GM21576 (cell line): ENCODE measurements at regions not wholly inside any gene's neighbourhood (a gene's known extent, or its start where the extent isn't known, plus 50 kb on each side); places are given as distances from the start of the nearest gene placed in this dataset.
"Not testable (repeated sequence)": the region's sequence is repeated elsewhere in the genome, so short reads cannot be mapped to it uniquely, and the experiment has no call there.

Experiments
- ATAC-seq: cut with Tn5 transposase; IDR thresholded peaks from one replicate; pipeline ENCODE4 v1.9.1; 2021; ENCODE audit warnings: mild to moderate bottlenecking, moderate library complexity; ENCODE audit not compliant: unreplicated experiment

- ATAC-seq: no peak
Observed at GRCh38 chr6:12474167-12475140, 184.3 kb downstream of the EDN1 start.

GRCh38 chr6:12476484-12476883 lies 186.3 kb downstream of the EDN1 start:
- no peak for ATAC-seq

- ATAC-seq: no peak
Observed at GRCh38 chr6:12477616-12478015, 187.5 kb downstream of the EDN1 start.

- no peak for ATAC-seq
Observed at GRCh38 chr6:12478921-12479320, 188.8 kb downstream of the EDN1 start.

GRCh38 chr6:12479451-12479850 lies 189.3 kb downstream of the EDN1 start:
- no peak for ATAC-seq

GRCh38 chr6:12479881-12480280 lies 189.7 kb downstream of the EDN1 start:
- no peak for ATAC-seq

GRCh38 chr6:12480379-12480778 lies 190.2 kb downstream of the EDN1 start:
- no peak for ATAC-seq

- ATAC-seq: no peak
Observed at GRCh38 chr6:12481292-12481691, 191.1 kb downstream of the EDN1 start.

GRCh38 chr6:12481850-12482249 lies 191.7 kb downstream of the EDN1 start:
- ATAC-seq: no peak

GRCh38 chr6:12482386-12483375 lies 192.5 kb downstream of the EDN1 start:
- no peak for ATAC-seq

- peak; percentile 76 for ATAC-seq
Observed at GRCh38 chr6:12483712-12484111, 193.6 kb downstream of the EDN1 start.

GRCh38 chr6:12484519-12484918 lies 194.4 kb downstream of the EDN1 start:
- ATAC-seq: no peak

GRCh38 chr6:12485226-12485764 lies 195.1 kb downstream of the EDN1 start:
- ATAC-seq: no peak

GRCh38 chr6:12485837-12486236 lies 195.7 kb downstream of the EDN1 start:
- no peak for ATAC-seq

- no peak for ATAC-seq
Observed at GRCh38 chr6:12490351-12490903, 200.3 kb downstream of the EDN1 start.

- no peak for ATAC-seq
Observed at GRCh38 chr6:12490904-12491571, 200.9 kb downstream of the EDN1 start.

GRCh38 chr6:12492929-12493328 lies 202.8 kb downstream of the EDN1 start:
- ATAC-seq: not testable (repeated sequence)

- ATAC-seq: no peak
Observed at GRCh38 chr6:12493446-12493845, 203.3 kb downstream of the EDN1 start.

- ATAC-seq: no peak
Observed at GRCh38 chr6:12494161-12494560, 204.0 kb downstream of the EDN1 start.

GRCh38 chr6:12501990-12502389 lies 211.8 kb downstream of the EDN1 start:
- ATAC-seq: no peak
